ENCODE measurements at regions not wholly inside any gene's neighbourhood (a gene's known extent, or its start where the extent isn't known, plus 50 kb on each side); places are given as distances from the start of the nearest gene placed in this dataset.

DNA sequence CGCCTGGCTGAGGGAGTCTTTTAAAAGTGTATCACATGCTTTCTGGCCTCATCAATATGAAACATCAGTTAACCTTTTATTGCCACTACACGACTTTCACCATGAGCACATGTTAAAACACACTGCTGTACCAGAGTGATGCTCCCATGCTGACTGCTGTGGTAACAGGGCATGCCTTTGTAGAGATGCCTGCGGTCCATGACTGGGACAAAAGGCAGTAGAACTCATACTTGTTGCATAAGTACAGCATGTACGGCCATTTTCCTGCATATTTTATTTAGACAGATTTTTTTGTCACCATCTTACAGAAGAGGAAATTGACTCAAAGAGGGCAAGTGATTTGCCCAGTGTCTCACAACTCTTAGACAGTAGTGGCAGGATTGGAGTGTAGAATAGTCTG is 105.7 kb upstream of the ADAMTSL1 start:
- ATAC-seq (no peak), DNase-seq (no peak)
- Mint-ChIP-seq H3K4me3 (no peak overlapping the region), H3K4me1 (ENCODE audit: low read depth) (no peaks in the 10 kb centered on the region), H3K27me3 (ENCODE audit: low read depth) (no peaks in the 10 kb centered on the region), H3K9me3 (no peaks in the 10 kb centered on the region), H3K36me3 (ENCODE audit: insufficient read depth) (no peaks in the 10 kb centered on the region)

DNA sequence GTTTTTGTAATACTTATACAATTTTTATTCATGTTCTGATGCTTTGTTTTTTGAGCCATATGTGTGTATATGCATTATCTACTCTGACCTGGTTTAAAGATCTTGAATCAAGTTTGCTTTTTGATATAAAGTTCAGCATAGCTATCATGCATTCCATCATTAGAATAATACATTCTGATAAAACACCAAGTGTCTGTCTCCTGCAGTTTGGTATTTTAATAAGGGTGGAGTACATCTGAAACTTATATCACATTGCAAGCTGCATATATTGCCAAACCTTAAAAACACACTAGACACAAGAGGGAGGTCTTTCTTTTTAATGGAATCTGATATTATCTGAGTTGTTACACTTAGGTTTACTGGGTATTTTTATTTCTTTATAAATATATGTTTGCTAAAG is 102.8 kb upstream of the ADAMTSL1 start:
- ATAC-seq (no peak), DNase-seq (no peak)
- Mint-ChIP-seq H3K4me1 (ENCODE audit: low read depth) (no peaks in the 10 kb centered on the region), H3K36me3 (ENCODE audit: insufficient read depth) (no peaks in the 10 kb centered on the region), H3K27me3 (ENCODE audit: low read depth) (no peaks in the 10 kb centered on the region), H3K4me3 (no peak overlapping the region), H3K9me3 (peaks cover 2% of the 10 kb centered on the region)

DNA sequence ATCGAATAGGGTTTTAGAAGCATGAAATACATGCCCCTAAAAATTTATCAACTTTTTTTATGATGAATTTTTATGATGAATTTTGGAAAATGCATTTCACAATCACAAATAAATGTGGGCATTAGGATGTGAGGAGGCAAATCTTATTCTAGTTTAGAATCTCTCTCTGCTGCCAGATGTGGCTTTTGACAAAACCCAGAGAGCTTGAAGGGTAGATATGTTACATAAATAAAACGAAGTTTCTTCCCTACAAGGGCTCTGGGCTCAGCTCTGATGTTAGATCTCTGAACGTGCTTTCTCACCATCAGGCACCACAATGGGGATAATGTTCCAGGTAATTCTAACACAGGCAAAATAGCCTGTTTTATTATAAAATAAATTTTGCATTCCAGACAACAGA is 102.3 kb upstream of the ADAMTSL1 start:
- Mint-ChIP-seq H3K27me3 (ENCODE audit: low read depth) (no peaks in the 10 kb centered on the region), H3K4me1 (ENCODE audit: low read depth) (no peaks in the 10 kb centered on the region), H3K36me3 (ENCODE audit: insufficient read depth) (no peaks in the 10 kb centered on the region), H3K4me3 (no peak overlapping the region), H3K9me3 (peaks cover 4% of the 10 kb centered on the region)
- DNase-seq, result no peak
- no peak for ATAC-seq

DNA sequence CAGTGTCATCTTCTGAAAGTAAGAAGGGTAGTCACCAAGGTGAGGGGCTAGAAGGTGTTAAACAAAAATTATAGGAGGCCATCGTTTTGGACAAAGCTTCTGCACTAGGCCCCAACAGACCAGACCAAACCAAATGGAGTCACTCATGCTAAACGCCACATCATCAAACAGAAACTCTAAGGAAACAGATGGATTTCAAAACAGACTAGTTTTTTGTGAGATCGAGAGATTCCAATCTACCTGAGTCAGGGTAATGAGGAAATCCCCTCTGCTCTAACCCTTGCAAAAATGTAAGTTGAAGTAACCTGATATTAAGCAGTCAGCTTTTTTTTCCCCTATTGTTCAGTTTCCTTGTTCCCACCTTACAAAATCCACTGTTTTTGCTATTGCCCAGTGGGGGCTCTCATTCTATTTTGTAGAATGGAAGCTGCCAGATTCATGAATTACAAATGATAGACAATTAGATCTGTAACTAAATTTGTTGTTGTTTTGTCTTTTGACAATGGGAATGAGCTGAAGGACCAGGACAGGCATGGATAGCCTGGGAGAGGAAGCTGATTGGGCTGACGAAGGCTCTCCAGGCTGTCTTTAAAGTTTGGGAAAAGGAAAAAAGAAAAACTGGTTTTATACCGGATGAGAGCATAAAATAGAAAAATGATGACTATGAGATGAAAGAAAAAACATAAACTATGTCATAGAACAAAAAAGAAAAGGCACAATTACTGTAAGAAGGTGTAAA is 94.7 kb upstream of the ADAMTSL1 start:
- Mint-ChIP-seq H3K27me3 (ENCODE audit: low read depth) (no peaks in the 10 kb centered on the region), H3K4me1 (ENCODE audit: low read depth) (no peaks in the 10 kb centered on the region), H3K9me3 (peaks cover 4% of the 10 kb centered on the region), H3K36me3 (ENCODE audit: insufficient read depth) (no peaks in the 10 kb centered on the region), H3K4me3 (no peak overlapping the region)
- DNase-seq (no peak), ATAC-seq (no peak)

DNA sequence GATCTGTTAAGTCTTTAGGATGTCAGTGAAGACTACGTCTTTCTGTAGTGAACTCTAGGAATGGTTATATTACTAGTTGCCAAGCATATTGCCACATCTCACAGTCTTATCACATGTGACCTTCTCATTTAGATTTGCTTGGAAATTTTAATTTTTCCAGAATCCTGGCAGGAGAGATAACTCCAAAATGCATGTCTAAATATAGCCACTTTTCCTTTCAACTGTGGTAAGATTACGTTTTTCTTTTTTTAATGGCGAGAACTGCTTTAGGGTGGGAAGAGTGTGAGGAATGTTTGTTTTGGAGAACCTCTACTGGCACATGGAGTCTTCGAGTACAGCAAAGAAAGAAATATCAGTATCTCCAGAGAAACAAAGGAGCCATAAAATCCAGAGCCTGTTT is 91.7 kb upstream of the ADAMTSL1 start:
- Mint-ChIP-seq H3K27me3 (ENCODE audit: low read depth) (no peaks in the 10 kb centered on the region), H3K9me3 (no peaks in the 10 kb centered on the region), H3K36me3 (ENCODE audit: insufficient read depth) (no peaks in the 10 kb centered on the region), H3K4me1 (ENCODE audit: low read depth) (no peaks in the 10 kb centered on the region), H3K4me3 (no peak overlapping the region)
- no peak for ATAC-seq
- DNase-seq, result no peak

DNA sequence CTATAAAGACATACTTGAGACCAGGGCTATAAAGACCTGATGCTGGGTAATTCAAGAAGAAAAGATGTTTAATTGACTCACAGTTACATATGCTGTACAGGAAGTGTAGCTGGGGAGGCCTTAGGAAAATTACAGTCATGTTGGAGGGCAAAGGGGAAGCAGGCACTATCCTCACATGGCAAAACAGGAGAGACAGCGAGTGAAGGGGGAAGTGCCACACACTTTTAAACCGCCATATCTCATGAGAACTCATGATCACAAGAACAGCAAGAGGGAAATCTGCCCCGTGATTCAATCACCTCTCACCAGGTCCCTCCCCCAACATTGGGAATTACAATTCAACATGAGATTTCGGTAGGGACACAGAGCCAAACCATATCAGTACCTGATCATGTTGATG is 89.9 kb upstream of the ADAMTSL1 start:
- no peaks in the 10 kb centered on the region for H3K4me1 Mint-ChIP-seq (ENCODE audit: low read depth)
- ATAC-seq, result no peak
- H3K27me3 Mint-ChIP-seq (ENCODE audit: low read depth), result no peaks in the 10 kb centered on the region
- no peaks in the 10 kb centered on the region for H3K36me3 Mint-ChIP-seq (ENCODE audit: insufficient read depth)
- H3K4me3 Mint-ChIP-seq, result no peak overlapping the region
- DNase-seq, result no peak
- no peaks in the 10 kb centered on the region for H3K9me3 Mint-ChIP-seq

DNA sequence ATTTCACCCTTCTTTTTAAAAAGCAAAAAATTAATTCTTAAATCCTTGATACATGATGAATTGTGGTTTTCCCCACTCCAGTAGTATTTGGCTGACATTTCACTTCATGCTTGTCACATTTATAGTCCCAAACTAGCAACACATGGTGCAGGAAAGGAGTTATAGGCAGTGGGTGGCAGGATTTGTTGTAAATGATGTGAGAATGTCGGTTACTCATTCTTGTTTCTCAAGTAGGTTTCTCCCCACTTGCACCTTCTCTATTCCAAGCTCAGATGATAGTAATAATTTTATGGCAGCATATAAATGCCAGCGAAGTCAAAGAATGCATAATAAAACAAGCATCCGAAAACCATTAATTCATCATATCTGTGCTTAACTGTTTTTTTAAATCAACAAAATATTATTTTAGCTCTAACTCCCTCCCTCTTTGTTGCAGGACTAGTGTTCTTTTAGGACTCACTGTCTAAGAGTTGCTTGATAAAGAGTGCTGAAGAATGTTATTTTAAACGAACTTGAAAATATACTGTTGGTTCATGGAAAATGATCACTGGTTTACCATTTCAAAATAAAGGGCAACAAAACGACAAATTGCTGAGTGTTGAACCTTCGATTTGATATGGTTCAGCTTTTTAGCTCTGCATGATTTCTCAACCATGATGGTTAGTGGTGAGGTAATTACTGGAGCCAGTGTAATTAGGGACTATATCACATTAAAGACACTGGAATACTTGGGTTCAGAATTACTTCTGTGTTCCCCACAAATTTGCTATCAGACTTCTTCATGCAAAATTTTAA is 88.1 kb upstream of the ADAMTSL1 start:
- Mint-ChIP-seq H3K4me3 (no peak overlapping the region), H3K36me3 (ENCODE audit: insufficient read depth) (no peaks in the 10 kb centered on the region), H3K4me1 (ENCODE audit: low read depth) (no peaks in the 10 kb centered on the region), H3K27me3 (ENCODE audit: low read depth) (no peaks in the 10 kb centered on the region), H3K9me3 (no peaks in the 10 kb centered on the region)
- DNase-seq, result no peak
- ATAC-seq, result no peak

DNA sequence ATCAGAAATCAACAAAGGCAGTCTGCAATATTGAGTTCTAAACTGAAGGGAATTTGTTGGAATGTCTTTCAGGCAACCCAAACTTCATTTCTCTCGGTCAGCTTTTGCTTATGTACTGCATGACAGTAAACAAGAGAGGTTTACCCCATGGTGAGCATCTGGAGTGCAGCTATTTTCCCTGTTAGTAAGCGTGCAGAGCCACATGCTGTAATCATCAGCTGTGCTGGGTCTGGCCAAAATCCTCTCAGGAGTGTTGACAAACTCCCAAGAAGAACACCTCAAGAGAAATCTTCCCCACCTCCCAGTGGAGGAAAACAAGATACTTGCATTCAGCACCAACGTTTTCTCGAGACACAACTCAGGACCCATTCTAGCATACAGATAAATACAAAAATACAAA is 83.6 kb upstream of the ADAMTSL1 start:
- ATAC-seq, result no peak
- Mint-ChIP-seq H3K27me3 (ENCODE audit: low read depth) (no peaks in the 10 kb centered on the region), H3K36me3 (ENCODE audit: insufficient read depth) (no peaks in the 10 kb centered on the region), H3K4me3 (no peak overlapping the region), H3K4me1 (ENCODE audit: low read depth) (no peaks in the 10 kb centered on the region), H3K9me3 (no peaks in the 10 kb centered on the region)
- DNase-seq, result no peak

DNA sequence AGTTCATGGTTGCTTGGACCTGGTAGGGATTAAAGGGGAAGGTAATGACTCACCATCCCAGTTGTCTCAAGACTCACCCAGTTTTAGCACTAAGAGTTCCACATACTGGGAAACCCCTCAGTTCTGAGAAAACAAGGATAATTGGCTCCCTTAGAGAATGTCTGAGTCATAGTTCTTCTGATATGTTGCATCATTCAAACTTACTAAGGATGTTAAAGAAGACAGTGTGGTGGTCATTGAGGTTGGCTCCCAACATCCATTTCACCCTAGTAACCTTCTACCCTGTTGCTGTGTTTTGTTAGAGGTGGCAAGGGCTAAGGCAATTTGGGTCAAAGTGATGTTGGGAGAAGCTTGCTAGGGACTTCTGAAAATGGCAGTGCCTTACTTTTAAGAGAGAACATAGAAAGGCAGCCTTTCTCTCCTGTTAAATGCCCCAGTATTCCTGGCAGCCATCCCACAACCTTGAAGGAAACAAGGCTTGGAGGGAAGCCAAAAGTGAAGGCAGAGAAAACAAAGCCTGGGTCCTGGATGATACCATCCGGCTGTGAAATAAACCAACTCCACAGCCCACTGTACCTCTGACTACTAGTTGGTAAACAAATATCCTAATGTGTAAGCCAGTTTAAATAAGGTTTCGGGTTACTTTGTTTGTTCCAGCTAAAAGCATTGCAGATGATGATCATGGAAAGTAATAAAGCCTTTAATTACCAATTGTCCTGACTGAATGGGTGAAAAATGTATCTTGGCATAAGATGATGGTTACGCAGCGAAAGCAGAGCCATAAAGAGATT is 80.4 kb upstream of the ADAMTSL1 start:
- Mint-ChIP-seq H3K4me3 (no peak overlapping the region), H3K27me3 (ENCODE audit: low read depth) (no peaks in the 10 kb centered on the region), H3K36me3 (ENCODE audit: insufficient read depth) (no peaks in the 10 kb centered on the region), H3K9me3 (no peaks in the 10 kb centered on the region), H3K4me1 (ENCODE audit: low read depth) (no peaks in the 10 kb centered on the region)
- no peak for ATAC-seq
- DNase-seq, result no peak

DNA sequence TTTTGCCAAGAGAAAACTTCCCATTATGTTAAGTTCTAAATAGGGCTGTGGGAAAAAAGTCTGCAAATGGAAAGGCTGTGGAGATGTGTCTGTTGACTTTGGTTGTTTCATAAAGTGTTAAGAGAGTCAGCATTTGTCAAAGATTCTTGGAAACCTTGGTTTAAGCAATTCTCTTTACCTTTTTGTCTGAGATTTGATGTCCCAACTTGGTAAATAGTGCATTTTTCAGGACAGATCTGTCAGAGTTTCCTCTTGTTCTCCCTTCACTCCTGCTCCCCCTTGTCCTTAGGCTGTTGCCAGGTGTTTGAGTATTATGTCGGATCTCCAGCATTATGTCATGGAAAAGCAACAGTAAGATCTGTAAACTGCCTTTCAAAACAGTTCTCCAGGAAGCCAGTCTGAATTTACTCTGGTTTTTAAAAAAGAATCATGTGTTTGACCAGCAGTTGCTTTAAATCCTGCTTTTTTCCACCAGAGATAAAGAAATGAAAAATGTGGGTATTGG is 79.1 kb upstream of the ADAMTSL1 start:
- Mint-ChIP-seq H3K9me3 (no peaks in the 10 kb centered on the region), H3K36me3 (ENCODE audit: insufficient read depth) (no peaks in the 10 kb centered on the region), H3K4me1 (ENCODE audit: low read depth) (no peaks in the 10 kb centered on the region), H3K4me3 (no peak overlapping the region), H3K27me3 (ENCODE audit: low read depth) (no peaks in the 10 kb centered on the region)
- ATAC-seq, result no peak
- DNase-seq, result no peak

DNA sequence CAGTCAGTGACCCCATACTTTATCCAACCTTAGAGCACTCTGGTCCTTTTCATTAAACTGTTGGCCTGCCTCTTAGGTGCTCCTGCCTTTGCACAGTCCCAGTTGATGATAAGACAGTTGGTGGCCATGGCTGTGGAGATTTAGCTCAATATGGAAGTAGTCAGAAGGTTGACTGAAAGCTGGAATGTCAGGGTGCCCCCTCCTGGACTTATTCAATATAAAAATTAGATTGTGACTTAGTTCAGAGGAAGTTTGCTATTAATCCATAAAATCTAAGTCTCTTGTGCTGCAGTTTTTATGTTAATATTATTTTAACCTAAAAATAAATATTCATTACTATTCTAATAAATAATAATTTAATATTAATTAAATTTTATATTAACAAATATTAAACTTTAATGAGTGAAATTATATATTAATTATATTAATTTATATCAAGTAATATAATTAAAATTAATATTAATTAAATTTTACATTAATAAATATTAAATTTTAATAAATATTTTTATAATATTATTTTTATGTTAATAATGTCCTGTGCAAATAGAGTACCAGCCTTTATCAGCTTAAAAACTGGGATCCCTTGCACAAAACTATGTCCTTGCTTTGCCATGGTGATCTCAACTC is 77.7 kb upstream of the ADAMTSL1 start:
- no peaks in the 10 kb centered on the region for H3K27me3 Mint-ChIP-seq (ENCODE audit: low read depth)
- DNase-seq, result no peak
- ATAC-seq, result no peak
- no peaks in the 10 kb centered on the region for H3K4me1 Mint-ChIP-seq (ENCODE audit: low read depth)
- H3K9me3 Mint-ChIP-seq, result no peaks in the 10 kb centered on the region
- no peaks in the 10 kb centered on the region for H3K36me3 Mint-ChIP-seq (ENCODE audit: insufficient read depth)
- no peak overlapping the region for H3K4me3 Mint-ChIP-seq

DNA sequence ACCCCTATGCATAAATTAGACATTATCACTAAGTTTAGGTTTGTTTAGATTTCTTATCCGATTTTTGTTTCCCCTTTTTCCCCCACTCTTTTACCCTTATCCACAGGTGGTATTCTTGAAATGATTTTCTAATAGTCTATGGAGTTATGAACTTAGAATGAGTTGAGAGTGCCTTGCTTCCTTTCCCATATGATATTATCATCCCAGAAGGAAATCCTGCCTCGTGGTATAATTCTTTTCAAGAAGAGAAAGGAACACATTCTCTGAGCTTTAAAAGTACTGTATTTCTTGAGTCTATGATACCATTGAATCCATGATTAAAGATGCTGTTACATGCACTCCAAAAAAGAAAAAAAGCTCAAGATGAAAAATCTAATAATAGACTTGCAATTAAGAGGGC is 76.9 kb upstream of the ADAMTSL1 start:
- Mint-ChIP-seq H3K9me3 (no peaks in the 10 kb centered on the region), H3K4me1 (ENCODE audit: low read depth) (no peaks in the 10 kb centered on the region), H3K36me3 (ENCODE audit: insufficient read depth) (no peaks in the 10 kb centered on the region), H3K27me3 (ENCODE audit: low read depth) (no peaks in the 10 kb centered on the region), H3K4me3 (no peak overlapping the region)
- ATAC-seq (no peak), DNase-seq (no peak)

DNA sequence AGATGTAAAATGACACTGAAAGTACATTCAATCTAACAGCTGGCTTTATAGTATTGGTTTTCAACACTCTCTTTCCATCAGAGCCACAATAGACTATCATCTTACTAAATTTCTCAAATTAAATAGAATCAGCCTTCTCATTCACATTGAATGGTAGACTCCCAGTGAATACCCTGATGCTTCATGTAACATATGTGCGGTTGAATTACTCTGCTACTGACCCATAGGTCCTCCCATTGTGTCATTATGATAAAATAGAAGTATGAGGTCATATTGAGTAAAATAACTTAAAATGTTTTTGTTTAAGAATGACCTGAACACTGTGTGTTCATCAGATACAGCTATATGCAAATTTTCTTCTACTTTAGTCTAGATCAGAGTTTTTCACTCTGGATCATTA is 75.9 kb upstream of the ADAMTSL1 start:
- Mint-ChIP-seq H3K4me3 (no peak overlapping the region), H3K27me3 (ENCODE audit: low read depth) (no peaks in the 10 kb centered on the region)

DNA sequence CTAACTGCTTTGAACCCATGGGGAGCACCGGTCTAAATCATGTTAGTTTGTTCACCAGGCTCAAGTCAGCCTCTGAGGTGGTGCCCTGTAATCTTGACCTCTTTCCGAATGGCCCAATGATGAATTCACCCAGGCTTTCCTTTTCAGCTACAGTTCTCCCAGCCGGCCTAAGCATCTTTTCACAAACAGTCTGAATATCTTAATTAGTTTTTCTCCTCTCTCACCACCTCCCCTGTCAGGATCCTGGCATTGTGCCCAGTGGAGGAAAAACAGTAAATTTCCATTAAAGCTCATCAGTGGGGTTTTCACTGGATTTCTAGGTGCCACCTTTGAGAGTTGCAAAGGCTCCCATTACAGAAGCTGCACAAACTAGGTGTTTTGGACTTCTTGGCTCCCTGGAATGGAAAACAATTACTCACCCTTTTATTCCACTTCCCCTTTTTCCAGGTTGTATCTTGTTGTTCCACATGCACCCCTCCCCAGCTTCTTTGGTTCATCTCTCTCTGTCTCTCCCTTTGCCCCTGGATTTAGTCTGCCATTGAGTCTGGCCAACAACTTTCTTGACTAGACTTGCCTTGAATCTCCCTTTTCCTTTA is 69.4 kb upstream of the ADAMTSL1 start:
- ATAC-seq, result no peak
- Mint-ChIP-seq H3K36me3 (ENCODE audit: insufficient read depth) (no peaks in the 10 kb centered on the region), H3K4me3 (no peak overlapping the region), H3K4me1 (ENCODE audit: low read depth) (no peaks in the 10 kb centered on the region), H3K27me3 (ENCODE audit: low read depth) (no peaks in the 10 kb centered on the region), H3K9me3 (no peaks in the 10 kb centered on the region)
- no peak for DNase-seq

More for the DNA sequence above, 75.9 kb upstream of the ADAMTSL1 start:
- H3K4me1 Mint-ChIP-seq (ENCODE audit: low read depth), result no peaks in the 10 kb centered on the region
- ATAC-seq (no peak), DNase-seq (no peak)
- H3K9me3 Mint-ChIP-seq, result no peaks in the 10 kb centered on the region
- no peaks in the 10 kb centered on the region for H3K36me3 Mint-ChIP-seq (ENCODE audit: insufficient read depth)

All from activated T-cell treated with anti-CD3 and anti-CD28 coated beads, Interleukin-2, amount 50 U/mL, for 4 hours (primary cell).